SH-SY5Y (cell line): ENCODE measurements at regions not wholly inside any gene's neighbourhood (a gene's known extent, or its start where the extent isn't known, plus 50 kb on each side); places are given as distances from the start of the nearest gene placed in this dataset.

Source experiments
- GATA2 ChIP-seq: IDR thresholded peaks from 2 replicates; pipeline ENCODE4 v1.6.1; 2011; ENCODE audit warnings: mild to moderate bottlenecking, low read depth, low read length
- GATA3 ChIP-seq: IDR thresholded peaks from 2 replicates; pipeline ENCODE4 v1.6.1; 2011; ENCODE audit warnings: low read depth, mild to moderate bottlenecking, low read length, moderate library complexity

GRCh38 chr13:53254500-53254899 lies 225.9 kb downstream of the OLFM4 start:
- no peak for TF ChIP-seq GATA2
- no peak for TF ChIP-seq GATA3
